Hematopoietic multipotent progenitor cell (in vitro differentiated cells): ENCODE measurements at regions not wholly inside any gene's neighbourhood (a gene's known extent, or its start where the extent isn't known, plus 50 kb on each side); places are given as distances from the start of the nearest gene placed in this dataset.
A peak's percentile ranks its signal among the peaks of the same experiment; 100 is the strongest.

Experiments used
- DNase-seq, 3 donors: peaks; one replicate each; pipeline ENCODE4 v3.0.0-alpha.2; 2011 to 2015; ENCODE audit warnings: low read depth in 2 of 3, low spot score in 2 of 3

- no peak for DNase-seq
Measured at GRCh38 chr1:115210302-115210711, 121.0 kb upstream of the TSPAN2 start.

GRCh38 chr1:115204513-115204912 is 115.2 kb upstream of the TSPAN2 start:
- DNase-seq: no peak

DNA sequence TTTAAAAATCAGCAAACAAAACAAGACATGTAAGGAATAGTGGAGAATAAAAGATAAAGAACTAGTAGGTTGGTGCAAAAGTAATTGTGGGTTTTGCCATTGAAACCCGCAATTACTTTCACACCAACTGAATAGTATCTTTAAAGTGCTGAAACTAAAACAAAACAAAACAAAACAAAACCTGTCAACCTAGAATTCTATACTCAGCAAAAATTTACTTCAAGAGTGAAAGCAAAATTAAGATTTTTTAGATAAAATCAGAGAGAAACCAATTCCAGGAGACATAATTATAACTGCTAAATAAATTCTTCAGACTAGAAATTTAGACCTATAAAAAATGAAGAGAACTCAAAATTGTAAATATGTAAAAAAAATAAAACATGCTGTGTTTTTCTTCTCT is 114.0 kb upstream of the TSPAN2 start:
- DNase-seq: no peak

DNA sequence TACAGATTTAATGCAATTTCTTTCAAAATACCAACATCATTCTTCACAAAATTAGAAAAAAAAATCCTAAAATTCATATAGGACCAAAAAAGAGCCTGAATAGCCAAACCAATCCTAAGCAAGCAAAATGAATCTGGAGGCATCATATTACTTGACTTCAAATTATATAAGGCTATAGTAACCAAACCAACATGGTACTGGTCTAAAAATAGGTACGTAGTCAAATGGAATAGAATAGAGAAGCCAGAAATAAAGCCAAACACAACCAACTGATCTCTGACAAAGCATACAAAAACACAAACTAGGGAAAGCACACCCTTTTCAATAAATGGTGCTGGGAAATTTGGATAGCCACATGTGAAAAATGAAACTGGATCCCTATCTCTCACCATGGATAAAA is 112.3 kb upstream of the TSPAN2 start:
- DNase-seq: no peak

DNA sequence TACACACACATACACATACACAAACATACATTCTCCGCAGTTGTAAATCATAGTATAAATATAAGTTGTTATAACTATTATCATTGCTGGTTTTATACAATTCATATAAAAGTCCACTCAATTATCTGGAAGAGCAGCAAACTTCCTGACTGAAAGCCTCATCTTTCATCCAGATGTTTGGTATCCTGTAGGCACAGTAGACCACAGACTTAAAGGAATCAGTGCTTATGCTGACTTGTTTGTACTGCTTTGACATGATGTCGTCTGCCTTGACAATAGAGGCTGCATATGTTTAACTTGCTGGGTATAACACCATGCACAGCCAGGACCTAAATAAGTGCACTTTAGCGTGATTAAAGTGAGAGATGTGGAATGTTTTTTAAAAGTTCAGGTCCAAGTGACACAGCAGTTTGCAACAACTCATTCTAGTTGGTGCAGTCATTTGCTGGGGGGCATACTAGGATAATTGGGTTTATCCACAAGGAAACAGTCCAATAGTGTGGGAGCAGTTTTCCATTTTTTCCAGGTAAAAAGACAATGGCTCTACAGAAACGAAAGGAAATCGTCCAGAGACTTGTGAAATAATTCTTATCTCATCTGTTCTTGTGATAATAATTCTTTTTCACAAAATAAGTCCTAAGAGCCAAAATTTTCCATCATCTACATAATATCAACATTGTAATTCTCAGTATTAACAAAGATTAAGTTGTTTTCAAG is 110.3 kb upstream of the TSPAN2 start:
- DNase-seq: no peak

- DNase-seq: no peak
Measured at GRCh38 chr1:115198938-115199337, 109.6 kb upstream of the TSPAN2 start.

GRCh38 chr1:115196296-115196695 is 107.0 kb upstream of the TSPAN2 start:
- DNase-seq: no peak

DNA sequence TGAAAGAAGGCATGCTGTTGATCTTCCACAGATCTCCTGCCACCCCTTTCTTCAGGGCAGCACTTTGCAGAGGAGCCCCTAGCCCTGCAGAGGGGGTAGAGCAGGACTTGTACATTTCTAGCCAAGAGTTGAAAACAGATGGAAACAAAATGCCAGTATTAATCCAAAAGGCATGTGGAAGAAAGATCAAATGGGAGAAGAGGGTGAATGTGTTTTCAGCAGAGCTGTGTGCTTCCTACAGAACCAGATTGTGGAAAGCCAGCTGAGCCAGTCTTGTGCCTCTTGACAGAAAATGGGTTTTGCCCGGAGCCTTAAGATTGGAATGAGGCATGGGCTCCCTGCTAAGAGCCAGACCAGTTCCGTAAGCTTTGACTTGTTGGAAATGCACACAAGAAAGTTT is 105.2 kb upstream of the TSPAN2 start:
- DNase-seq: no peak

- no peak for DNase-seq
Measured at GRCh38 chr1:115193046-115193828, 103.9 kb upstream of the TSPAN2 start.

- DNase-seq: no peak
Measured at GRCh38 chr1:115192200-115192767, 103.0 kb upstream of the TSPAN2 start.

- no peak for DNase-seq
Measured at GRCh38 chr1:115191691-115192090, 102.4 kb upstream of the TSPAN2 start.

GRCh38 chr1:115190540-115191170 is 101.4 kb upstream of the TSPAN2 start:
- DNase-seq: no peak

- peak in 1 of 3 donors; percentile 2 for DNase-seq
Measured at GRCh38 chr1:115189814-115190539, 100.7 kb upstream of the TSPAN2 start.

- no peak for DNase-seq
Measured at GRCh38 chr1:115188680-115189395, 99.5 kb upstream of the TSPAN2 start.

GRCh38 chr1:115186711-115187265 is 97.5 kb upstream of the TSPAN2 start:
- DNase-seq: no peak

DNA sequence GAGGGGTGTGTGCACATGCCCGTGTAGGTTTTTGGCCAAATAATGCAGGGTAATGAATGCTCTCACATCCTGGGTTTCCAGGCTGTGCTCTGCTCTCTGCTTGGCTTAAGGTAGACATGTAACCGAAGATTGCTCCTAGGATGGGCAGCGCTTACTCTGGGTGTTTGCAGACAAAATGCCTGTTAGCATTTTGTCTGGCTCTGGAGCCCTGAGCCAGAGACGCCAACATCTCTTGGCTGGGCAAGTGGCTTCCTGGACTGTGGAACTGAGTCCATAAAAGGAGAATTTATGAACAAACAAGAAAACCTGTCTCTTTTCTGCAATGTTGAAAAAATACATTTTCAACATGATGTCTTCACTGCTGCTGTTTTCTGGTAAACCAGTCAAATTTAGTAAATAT is 96.0 kb upstream of the TSPAN2 start:
- no peak for DNase-seq

DNA sequence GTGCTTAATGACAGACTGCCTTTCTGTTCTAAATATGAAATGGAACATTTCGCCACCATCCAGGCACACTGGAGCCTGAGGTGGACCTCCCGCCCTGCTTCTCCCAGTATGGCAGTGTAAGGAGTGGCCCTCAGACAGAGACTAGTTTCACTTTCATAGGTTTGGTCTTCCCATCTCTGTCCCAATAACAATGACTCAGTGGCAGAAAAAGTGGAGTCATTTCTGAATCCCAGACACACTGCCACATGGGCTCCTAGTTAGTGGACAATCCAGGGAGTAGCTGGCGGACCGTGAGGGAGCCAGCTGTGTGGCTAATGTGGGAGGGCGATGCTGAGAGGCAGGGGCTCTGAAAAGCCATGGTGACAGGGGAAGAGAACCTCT is 95.6 kb upstream of the TSPAN2 start:
- no peak for DNase-seq

DNA sequence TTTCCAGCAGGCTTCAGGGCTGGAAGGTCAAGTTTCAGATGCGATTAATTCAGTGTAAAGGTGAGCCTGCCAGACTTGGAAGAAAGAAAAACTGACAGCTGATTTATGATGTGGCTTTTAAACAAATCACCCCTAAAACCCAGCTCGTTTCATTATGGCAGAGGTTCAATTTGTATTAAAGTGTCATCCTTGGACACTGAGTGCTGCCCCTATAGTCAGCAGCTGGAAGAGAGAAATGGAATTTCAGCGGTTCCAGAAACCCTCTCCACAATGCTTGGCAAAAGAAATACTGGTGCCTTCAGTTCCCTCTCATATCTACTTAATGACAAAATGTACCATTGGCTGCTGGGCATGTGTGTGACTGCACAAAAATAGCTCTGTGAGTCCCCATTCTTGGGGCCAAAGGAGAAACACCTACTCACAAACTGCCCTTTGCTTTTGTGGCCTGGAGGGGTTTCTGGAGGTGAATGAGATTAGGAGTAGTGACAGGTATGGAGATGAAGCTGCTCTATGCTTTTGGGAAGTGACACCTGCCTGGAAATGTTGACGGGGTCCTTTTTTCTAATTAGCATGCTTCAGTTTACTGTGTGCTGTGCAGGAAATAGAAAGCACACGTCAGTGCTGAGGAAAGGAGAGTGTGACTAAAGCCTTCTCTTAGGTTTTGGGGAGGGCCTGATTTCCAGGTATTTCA is 95.1 kb upstream of the TSPAN2 start:
- no peak for DNase-seq

DNA sequence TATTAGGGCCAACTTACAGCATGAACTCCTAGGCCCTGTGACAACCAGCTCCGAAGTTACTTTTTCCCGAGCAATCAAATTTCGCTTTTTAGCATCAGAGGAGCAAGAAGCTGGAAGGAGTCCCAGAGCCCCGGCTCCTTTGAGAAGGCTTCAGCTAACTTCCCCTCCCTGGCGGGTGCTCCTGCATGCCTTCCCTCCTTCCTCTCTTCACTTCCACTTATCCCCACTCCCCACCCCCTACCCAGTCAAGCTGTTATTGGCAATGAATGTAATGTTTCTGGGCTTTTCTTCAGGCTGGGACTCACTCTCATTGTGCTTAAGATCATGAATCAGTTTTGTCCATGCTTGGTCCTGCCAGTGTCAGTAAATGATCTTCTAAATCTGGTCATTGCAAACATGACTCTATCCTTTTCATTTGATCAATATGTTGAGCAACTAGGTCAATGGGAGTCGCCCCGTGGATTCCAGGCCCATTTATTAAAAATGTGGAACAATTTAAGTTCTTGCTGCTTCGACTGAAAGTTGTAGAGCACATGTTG is 94.5 kb upstream of the TSPAN2 start:
- no peak for DNase-seq
